GM12865 (cell line): ENCODE measurements at regions not wholly inside any gene's neighbourhood (a gene's known extent, or its start where the extent isn't known, plus 50 kb on each side); places are given as distances from the start of the nearest gene placed in this dataset.

Source experiments
- DNase-seq: peaks from one replicate; pipeline ENCODE4 v3.0.0; 2010; ENCODE audit warnings: low read depth
- H3K4me3 ChIP-seq: 2 replicates; pipeline ENCODE4 v1.5.1; 2011; ENCODE audit warnings: mild to moderate bottlenecking, low read depth, low read length, control low read depth
- TF ChIP-seq, protein P1 (sequence below): IDR thresholded peaks from 2 replicates; pipeline ENCODE4 v1.5.1; 2011; ENCODE audit warnings: low read length, control low read depth, low read depth, inconsistent platforms; ENCODE audit not compliant: insufficient read depth; ENCODE audit errors: missing control alignments

DNA sequence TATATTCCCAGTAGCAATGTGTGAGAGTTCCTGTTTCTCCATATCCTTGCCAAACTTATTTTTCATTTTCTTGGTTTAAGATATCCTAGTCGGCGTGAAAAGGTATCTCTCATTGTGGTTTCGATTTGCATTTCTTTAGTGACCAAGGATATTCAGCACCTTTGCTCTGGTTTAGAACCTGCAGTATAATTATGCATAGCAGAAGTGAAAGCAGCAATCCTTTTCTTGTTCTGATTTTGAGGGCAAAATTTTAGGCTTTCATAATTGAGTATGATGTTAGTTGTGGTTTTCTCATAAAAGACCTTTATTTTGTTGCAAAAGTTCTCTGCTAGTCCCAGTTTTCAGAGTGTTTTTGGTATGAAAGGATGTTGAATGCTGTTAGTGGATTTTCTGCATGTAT lies 491.0 kb downstream of the FGF9 start:
- TF ChIP-seq, protein P1, sequence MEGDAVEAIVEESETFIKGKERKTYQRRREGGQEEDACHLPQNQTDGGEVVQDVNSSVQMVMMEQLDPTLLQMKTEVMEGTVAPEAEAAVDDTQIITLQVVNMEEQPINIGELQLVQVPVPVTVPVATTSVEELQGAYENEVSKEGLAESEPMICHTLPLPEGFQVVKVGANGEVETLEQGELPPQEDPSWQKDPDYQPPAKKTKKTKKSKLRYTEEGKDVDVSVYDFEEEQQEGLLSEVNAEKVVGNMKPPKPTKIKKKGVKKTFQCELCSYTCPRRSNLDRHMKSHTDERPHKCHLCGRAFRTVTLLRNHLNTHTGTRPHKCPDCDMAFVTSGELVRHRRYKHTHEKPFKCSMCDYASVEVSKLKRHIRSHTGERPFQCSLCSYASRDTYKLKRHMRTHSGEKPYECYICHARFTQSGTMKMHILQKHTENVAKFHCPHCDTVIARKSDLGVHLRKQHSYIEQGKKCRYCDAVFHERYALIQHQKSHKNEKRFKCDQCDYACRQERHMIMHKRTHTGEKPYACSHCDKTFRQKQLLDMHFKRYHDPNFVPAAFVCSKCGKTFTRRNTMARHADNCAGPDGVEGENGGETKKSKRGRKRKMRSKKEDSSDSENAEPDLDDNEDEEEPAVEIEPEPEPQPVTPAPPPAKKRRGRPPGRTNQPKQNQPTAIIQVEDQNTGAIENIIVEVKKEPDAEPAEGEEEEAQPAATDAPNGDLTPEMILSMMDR: no peak
- peak; percentile 74 for DNase-seq
- H3K4me3 ChIP-seq: peak overlapping the region; percentile 44

DNA sequence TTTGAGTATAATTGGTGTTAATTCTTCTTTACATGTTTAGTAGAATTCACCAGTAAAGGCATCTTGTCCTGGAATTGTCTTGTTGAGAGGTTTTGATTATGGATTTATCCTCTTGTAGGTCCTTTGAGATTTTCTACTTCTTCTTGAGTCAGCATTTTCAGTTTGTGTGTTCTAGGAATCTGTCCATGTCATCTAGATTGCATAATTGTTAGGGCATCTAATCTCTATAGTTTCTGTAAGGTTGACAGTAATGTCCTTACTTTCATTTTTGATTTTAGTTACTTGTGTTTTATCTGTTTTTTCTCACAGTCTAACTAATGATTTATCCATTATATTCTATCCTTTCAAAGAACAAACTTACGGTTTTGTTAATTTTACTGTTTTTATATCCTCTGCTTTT lies 492.0 kb downstream of the FGF9 start:
- TF ChIP-seq, protein P1: no peak
- H3K4me3 ChIP-seq: peak overlapping the region; percentile 44
- peak; percentile 41 for DNase-seq

DNA sequence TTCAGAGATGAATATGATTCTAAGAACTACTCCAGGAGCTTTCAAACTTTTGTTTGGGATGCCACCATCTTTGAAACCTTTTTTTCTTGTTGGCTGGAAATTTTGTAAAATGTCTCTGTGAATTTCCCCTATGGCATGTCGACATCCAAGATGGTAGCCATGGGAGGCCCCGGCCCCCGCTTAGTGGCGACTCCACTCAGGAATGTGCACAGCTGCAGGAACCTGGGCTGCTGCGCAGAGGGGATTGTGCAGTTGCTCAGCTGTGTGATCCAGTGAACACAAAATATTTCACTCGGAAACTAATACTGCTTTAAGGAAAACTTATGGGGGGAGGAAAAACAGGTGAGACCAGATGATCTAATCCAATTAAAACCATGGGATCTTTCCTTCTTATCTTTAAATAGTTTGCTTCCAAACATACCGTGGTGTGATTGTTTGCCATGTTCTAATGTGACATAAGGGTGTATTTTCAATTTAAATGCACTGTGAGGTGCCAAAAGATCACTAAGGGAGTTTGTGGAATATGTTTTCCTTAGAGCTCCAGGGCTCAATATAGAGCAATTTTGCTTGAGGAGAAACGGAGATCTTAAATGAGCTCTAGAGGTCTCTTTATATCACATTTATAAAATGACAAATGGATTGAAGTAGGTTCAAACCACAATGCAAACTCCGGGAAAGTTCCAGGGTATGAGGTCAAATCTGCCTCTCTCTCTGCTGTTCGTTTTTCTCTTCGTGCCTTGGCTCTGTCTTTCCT lies 497.7 kb downstream of the FGF9 start:
- no peak overlapping the region for H3K4me3 ChIP-seq
- DNase-seq: no peak
- TF ChIP-seq, protein P1: no peak

DNA sequence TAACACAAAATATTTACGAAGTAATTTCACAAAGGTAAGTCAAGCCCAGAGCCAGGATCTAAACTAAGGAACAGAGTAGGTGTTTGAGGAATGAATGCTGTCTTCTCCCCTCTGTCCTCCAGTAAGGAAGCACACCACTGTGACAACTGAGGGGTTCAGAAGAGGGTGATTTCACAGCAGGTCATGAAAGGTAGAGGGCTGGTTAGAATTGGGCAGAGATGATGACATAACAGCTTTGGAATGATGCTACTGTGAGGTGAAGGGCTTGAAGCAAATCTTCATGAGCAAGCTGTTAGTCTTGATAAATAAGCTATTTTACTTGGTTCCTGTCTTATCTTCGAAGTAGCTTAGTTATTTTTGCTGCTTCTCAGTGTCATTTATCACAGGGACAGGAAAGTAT lies 498.6 kb downstream of the FGF9 start:
- TF ChIP-seq, protein P1: no peak
- DNase-seq: no peak
- H3K4me3 ChIP-seq: no peak overlapping the region

DNA sequence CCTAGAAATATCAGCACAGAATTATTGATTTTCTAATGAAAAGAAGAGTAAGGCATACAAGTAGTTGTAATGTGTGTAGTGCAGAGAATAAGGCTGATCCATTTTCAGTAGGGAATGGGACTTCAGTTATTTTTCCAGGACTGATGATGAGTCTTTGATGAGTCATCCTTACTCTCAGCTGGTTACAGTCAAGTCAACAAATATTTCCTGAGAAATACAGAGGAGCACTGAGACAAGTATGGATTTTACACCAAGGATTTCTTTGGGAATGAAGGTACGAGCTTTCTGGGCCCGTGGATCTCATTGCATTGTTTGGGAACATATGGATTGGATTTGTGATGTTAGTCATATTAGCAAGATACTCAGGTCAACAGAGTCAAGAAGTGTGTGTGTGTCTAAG lies 502.7 kb downstream of the FGF9 start:
- no peak overlapping the region for H3K4me3 ChIP-seq
- TF ChIP-seq, protein P1: no peak
- no peak for DNase-seq

DNA sequence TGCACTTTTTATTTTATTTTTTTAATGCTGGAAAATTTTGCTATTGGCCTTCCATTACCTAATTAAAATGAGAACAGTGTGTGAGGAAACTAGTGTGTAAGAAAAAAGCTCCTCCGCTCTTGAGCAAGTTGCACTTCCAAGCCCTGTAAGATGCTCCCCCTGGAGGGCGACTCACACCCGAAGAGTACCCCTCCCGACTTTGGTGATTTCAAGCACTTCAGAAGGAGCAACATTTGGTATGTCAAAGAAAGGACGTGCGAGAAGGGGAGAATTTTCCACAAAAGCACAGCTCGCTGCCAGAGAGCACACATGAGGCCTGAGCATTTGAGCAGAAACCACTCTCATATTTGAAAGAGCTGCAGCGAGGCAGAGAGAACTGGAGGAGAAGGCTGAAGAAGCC lies 504.4 kb downstream of the FGF9 start:
- no peak for DNase-seq
- H3K4me3 ChIP-seq: no peak overlapping the region
- TF ChIP-seq, protein P1: no peak

DNA sequence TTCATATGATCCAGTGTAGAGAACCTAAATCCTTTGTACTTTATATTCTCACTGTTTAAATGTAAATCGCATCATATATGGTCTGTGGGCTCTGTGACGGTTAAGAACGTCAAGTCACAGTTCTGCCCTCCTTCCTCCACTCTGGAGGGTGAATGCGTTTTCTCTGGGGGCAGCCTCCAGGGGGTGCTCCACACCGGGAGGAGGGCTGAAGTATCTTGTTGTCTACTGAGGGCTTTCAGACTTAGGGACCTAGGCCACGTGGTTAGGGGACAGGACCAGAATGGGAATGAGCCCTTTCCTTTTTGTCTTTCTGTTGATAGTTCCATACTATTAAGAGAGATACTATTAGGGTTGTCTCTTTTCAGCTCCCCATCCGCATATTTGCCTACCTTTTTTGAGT lies 504.9 kb downstream of the FGF9 start:
- no peak overlapping the region for H3K4me3 ChIP-seq
- TF ChIP-seq, protein P1: no peak
- DNase-seq: no peak
